GM23338 (cell line): ENCODE measurements at regions not wholly inside any gene's neighbourhood (a gene's known extent, or its start where the extent isn't known, plus 50 kb on each side); places are given as distances from the start of the nearest gene placed in this dataset.
A peak's percentile ranks its signal among the peaks of the same experiment; 100 is the strongest.

Experiments
- ATAC-seq: fragments of 200-7000 bp; cut with Tn5 transposase; 3 replicates; pipeline ENCODE4 v1.9.1; 2020
- DNase-seq: peaks from one replicate; pipeline ENCODE4 v3.0.0-alpha.2; 2015; ENCODE audit warnings: low spot score
- H2AFZ ChIP-seq: fragments of 200-600 bp; sonication (generic); 2 replicates; pipeline ENCODE4 v1.8.0; 2016; ENCODE audit warnings: antibody characterized with exemption, mild to moderate bottlenecking, moderate library complexity
- H3F3A ChIP-seq: fragments of 200-600 bp; sonication (generic); replicated peaks from 2 replicates; pipeline ENCODE4 v1.8.0; 2017; ENCODE audit warnings: antibody characterized with exemption, mixed run types, low read depth
- H3K27ac ChIP-seq: fragments of 200-600 bp; sonication (generic); 2 replicates; pipeline ENCODE4 v1.6.1; 2016; ENCODE audit warnings: low read depth
- H3K27me3 ChIP-seq: fragments of 200-600 bp; sonication (generic); 2 replicates; pipeline ENCODE4 v1.8.0; 2016; ENCODE audit warnings: mild to moderate bottlenecking, mixed run types, moderate library complexity; ENCODE audit not compliant: insufficient read depth
- H3K36me3 ChIP-seq: fragments of 200-600 bp; sonication (generic); 2 replicates; pipeline ENCODE4 v1.8.0; 2016; ENCODE audit warnings: mild to moderate bottlenecking; ENCODE audit not compliant: insufficient read depth
- H3K4me1 ChIP-seq: fragments of 200-600 bp; sonication (generic); 2 replicates; pipeline ENCODE4 v1.8.0; 2016; ENCODE audit warnings: mild to moderate bottlenecking, moderate library complexity; ENCODE audit not compliant: insufficient read depth
- H3K4me2 ChIP-seq: fragments of 200-600 bp; sonication (generic); 2 replicates; pipeline ENCODE4 v1.7.1; 2017; ENCODE audit warnings: mixed run types
- H3K4me3 ChIP-seq: fragments of 200-600 bp; sonication (generic); 2 replicates; pipeline ENCODE4 v1.6.1; 2016; ENCODE audit warnings: mixed run types
- H3K79me2 ChIP-seq: fragments of 200-600 bp; sonication (generic); replicated peaks from 2 replicates; pipeline ENCODE4 v1.8.0; 2017; ENCODE audit warnings: mild to moderate bottlenecking; ENCODE audit not compliant: insufficient read depth
- H3K9me2 ChIP-seq: fragments of 200-600 bp; sonication (generic); 2 replicates; pipeline ENCODE4 v1.8.0; 2017; ENCODE audit not compliant: insufficient read depth
- H4K20me1 ChIP-seq: fragments of 200-600 bp; sonication (generic); replicated peaks from 2 replicates; pipeline ENCODE4 v1.8.0; 2017; ENCODE audit warnings: mild to moderate bottlenecking; ENCODE audit not compliant: insufficient read depth
- H3K27ac Mint-ChIP-seq: 2 replicates; pipeline ENCODE4 v1.8.0; 2020; ENCODE audit warnings: inconsistent platforms, mild to moderate bottlenecking, moderate library complexity, mixed read lengths
- H3K27me3 Mint-ChIP-seq: 3 replicates; pipeline ENCODE4 v1.8.0; 2022; ENCODE audit warnings: low read depth, mild to moderate bottlenecking, moderate library complexity, mixed read lengths, inconsistent platforms; ENCODE audit not compliant: insufficient read depth, poor library complexity
- H3K36me3 Mint-ChIP-seq: 3 replicates; pipeline ENCODE4 v1.8.0; 2021; ENCODE audit warnings: low read depth, mild to moderate bottlenecking, inconsistent platforms, moderate library complexity, mixed read lengths
- H3K4me1 Mint-ChIP-seq: 3 replicates; pipeline ENCODE4 v1.8.0; 2020; ENCODE audit warnings: mild to moderate bottlenecking, inconsistent platforms, mixed read lengths
- H3K4me3 Mint-ChIP-seq: 3 replicates; pipeline ENCODE4 v1.8.0; 2021; ENCODE audit warnings: moderate library complexity, mild to moderate bottlenecking, inconsistent platforms, mixed read lengths
- H3K9me3 Mint-ChIP-seq: 3 replicates; pipeline ENCODE4 v1.8.0; 2020; ENCODE audit warnings: moderate library complexity, mild to moderate bottlenecking, inconsistent platforms, mixed read lengths
- CREB1 ChIP-seq: fragments of 250-450 bp; sonication (Bioruptor Pico); IDR thresholded peaks from 2 replicates; pipeline ENCODE4 v1.5.0; 2020; ENCODE audit warnings: low read depth, mild to moderate bottlenecking, moderate library complexity
- EZH2 ChIP-seq: fragments of 200-600 bp; sonication (generic); IDR thresholded peaks from one replicate; pipeline ENCODE4 v1.8.0; 2017; ENCODE audit warnings: antibody characterized with exemption, mild to moderate bottlenecking, low read depth; ENCODE audit not compliant: unreplicated experiment
- JUNB ChIP-seq: IDR thresholded peaks from one replicate; pipeline ENCODE4 v1.6.1; 2016; ENCODE audit warnings: antibody characterized with exemption; ENCODE audit not compliant: unreplicated experiment
- POLR2AphosphoS5 ChIP-seq: IDR thresholded peaks from 2 replicates; pipeline ENCODE4 v1.6.1; 2016; ENCODE audit warnings: antibody characterized with exemption, low read depth
- ZNF331 ChIP-seq: fragments of 250-450 bp; sonication (Bioruptor Pico); IDR thresholded peaks from 2 replicates; pipeline ENCODE4 v1.5.0; 2020; ENCODE audit warnings: low read depth, mild to moderate bottlenecking, moderate library complexity
- TF ChIP-seq, protein P1 (sequence below): fragments of 250-450 bp; sonication (Bioruptor Pico); IDR thresholded peaks from 2 replicates; pipeline ENCODE4 v1.5.0; 2020; ENCODE audit warnings: mild to moderate bottlenecking, moderate library complexity
- TF ChIP-seq, protein P2 (sequence below), 2 experiments: fragments of 200-600 bp in 1 of 2; sonication (generic) in 1 of 2; conservative IDR thresholded peaks; 2 replicates each; pipeline versions ENCODE4 v1.5.1 to v1.6.1; 2016 to 2017; ENCODE audit warnings: antibody characterized with exemption in 2 of 2, low read depth in 2 of 2, mild to moderate bottlenecking in 2 of 2, moderate library complexity in 1 of 2

DNA sequence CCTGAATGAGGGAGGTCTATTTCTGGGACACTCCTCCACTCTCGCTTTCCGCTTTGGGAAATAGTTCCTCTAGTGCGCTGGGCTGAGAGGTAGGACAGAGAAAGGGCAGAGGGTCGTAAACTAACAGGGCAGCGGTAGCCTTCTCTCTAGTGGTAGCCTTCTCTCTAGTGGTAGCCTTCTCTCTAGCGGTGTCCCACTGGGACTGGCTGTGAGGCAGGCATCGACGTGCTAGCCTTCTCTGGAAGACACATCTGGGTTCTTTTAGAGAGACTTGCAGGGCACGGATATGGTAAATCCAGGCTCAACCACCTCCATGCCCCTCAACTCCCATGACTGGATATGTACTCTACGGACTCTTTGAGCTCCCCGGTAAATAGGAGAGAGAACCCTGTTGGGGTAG is 74.7 kb upstream of the SLC22A16 start:
- no peaks in the 10 kb centered on the region for H3F3A ChIP-seq
- H3K27me3 ChIP-seq: no peaks in the 10 kb centered on the region
- H3K4me2 ChIP-seq: no peak overlapping the region
- Mint-ChIP-seq H3K4me1 (peaks cover 12% of the 10 kb centered on the region; the same call in 2 of the 3 replicates), H3K9me3 (peaks cover 7% of the 10 kb centered on the region; the same call in 2 of the 3 replicates), H3K4me3 (no peak overlapping the region), H3K27ac (no peak overlapping the region), H3K27me3 (peaks cover 6% of the 10 kb centered on the region), H3K36me3 (no peaks in the 10 kb centered on the region; the same call in 2 of the 3 replicates)
- no peaks in the 10 kb centered on the region for H4K20me1 ChIP-seq
- H3K79me2 ChIP-seq: no peaks in the 10 kb centered on the region
- TF ChIP-seq JUNB (no peak), CREB1 (CRISPR knock-in tag) (no peak), POLR2AphosphoS5 (no peak), ZNF331 (CRISPR knock-in tag) (no peak), EZH2 (no peak)
- TF ChIP-seq, protein P1, sequence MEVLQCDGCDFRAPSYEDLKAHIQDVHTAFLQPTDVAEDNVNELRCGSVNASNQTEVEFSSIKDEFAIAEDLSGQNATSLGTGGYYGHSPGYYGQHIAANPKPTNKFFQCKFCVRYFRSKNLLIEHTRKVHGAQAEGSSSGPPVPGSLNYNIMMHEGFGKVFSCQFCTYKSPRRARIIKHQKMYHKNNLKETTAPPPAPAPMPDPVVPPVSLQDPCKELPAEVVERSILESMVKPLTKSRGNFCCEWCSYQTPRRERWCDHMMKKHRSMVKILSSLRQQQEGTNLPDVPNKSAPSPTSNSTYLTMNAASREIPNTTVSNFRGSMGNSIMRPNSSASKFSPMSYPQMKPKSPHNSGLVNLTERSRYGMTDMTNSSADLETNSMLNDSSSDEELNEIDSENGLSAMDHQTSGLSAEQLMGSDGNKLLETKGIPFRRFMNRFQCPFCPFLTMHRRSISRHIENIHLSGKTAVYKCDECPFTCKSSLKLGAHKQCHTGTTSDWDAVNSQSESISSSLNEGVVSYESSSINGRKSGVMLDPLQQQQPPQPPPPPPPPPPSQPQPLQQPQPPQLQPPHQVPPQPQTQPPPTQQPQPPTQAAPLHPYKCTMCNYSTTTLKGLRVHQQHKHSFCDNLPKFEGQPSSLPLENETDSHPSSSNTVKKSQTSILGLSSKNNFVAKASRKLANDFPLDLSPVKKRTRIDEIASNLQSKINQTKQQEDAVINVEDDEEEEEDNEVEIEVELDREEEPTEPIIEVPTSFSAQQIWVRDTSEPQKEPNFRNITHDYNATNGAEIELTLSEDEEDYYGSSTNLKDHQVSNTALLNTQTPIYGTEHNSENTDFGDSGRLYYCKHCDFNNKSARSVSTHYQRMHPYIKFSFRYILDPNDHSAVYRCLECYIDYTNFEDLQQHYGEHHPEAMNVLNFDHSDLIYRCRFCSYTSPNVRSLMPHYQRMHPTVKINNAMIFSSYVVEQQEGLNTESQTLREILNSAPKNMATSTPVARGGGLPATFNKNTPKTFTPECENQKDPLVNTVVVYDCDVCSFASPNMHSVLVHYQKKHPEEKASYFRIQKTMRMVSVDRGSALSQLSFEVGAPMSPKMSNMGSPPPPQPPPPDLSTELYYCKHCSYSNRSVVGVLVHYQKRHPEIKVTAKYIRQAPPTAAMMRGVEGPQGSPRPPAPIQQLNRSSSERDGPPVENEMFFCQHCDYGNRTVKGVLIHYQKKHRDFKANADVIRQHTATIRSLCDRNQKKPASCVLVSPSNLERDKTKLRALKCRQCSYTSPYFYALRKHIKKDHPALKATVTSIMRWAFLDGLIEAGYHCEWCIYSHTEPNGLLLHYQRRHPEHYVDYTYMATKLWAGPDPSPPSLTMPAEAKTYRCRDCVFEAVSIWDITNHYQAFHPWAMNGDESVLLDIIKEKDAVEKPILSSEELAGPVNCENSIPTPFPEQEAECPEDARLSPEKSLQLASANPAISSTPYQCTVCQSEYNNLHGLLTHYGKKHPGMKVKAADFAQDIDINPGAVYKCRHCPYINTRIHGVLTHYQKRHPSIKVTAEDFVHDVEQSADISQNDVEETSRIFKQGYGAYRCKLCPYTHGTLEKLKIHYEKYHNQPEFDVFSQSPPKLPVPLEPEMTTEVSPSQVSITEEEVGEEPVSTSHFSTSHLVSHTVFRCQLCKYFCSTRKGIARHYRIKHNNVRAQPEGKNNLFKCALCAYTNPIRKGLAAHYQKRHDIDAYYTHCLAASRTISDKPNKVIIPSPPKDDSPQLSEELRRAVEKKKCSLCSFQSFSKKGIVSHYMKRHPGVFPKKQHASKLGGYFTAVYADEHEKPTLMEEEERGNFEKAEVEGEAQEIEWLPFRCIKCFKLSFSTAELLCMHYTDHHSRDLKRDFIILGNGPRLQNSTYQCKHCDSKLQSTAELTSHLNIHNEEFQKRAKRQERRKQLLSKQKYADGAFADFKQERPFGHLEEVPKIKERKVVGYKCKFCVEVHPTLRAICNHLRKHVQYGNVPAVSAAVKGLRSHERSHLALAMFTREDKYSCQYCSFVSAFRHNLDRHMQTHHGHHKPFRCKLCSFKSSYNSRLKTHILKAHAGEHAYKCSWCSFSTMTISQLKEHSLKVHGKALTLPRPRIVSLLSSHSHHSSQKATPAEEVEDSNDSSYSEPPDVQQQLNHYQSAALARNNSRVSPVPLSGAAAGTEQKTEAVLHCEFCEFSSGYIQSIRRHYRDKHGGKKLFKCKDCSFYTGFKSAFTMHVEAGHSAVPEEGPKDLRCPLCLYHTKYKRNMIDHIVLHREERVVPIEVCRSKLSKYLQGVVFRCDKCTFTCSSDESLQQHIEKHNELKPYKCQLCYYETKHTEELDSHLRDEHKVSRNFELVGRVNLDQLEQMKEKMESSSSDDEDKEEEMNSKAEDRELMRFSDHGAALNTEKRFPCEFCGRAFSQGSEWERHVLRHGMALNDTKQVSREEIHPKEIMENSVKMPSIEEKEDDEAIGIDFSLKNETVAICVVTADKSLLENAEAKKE (CRISPR knock-in tag): no peak
- TF ChIP-seq, protein P2, sequence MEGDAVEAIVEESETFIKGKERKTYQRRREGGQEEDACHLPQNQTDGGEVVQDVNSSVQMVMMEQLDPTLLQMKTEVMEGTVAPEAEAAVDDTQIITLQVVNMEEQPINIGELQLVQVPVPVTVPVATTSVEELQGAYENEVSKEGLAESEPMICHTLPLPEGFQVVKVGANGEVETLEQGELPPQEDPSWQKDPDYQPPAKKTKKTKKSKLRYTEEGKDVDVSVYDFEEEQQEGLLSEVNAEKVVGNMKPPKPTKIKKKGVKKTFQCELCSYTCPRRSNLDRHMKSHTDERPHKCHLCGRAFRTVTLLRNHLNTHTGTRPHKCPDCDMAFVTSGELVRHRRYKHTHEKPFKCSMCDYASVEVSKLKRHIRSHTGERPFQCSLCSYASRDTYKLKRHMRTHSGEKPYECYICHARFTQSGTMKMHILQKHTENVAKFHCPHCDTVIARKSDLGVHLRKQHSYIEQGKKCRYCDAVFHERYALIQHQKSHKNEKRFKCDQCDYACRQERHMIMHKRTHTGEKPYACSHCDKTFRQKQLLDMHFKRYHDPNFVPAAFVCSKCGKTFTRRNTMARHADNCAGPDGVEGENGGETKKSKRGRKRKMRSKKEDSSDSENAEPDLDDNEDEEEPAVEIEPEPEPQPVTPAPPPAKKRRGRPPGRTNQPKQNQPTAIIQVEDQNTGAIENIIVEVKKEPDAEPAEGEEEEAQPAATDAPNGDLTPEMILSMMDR (conservative IDR thresholded peaks at IDR 0.05; ENCODE audit: low read depth in 2 of 2): no peak
- no peak overlapping the region for H3K4me3 ChIP-seq
- peak overlapping the region; percentile 83; the same call in 1 of the 2 replicates for H2AFZ ChIP-seq
- no peaks in the 10 kb centered on the region; the same call in 1 of the 2 replicates for H3K9me2 ChIP-seq
- no peak overlapping the region for H3K27ac ChIP-seq
- H3K4me1 ChIP-seq: no peaks in the 10 kb centered on the region
- DNase-seq: no peak
- peak; percentile 34; the same call in 1 of the 3 replicates for ATAC-seq
- no peaks in the 10 kb centered on the region for H3K36me3 ChIP-seq
